Body of pancreas (tissue), 4 donors: ENCODE measurements at regions not wholly inside any gene's neighbourhood (a gene's known extent, or its start where the extent isn't known, plus 50 kb on each side); places are given as distances from the start of the nearest gene placed in this dataset.
"Not testable (repeated sequence)": the region's sequence is repeated elsewhere in the genome, so short reads cannot be mapped to it uniquely, and the experiment has no call there.

Source experiments
- ATAC-seq: fragments of 150-250 bp; one replicate; pipeline ENCODE4 v1.9.1; 2016
- DNase-seq, 4 donors: peaks; one replicate each; pipeline ENCODE4 v3.0.0-alpha.2; 2019
- H3K27ac ChIP-seq, 4 donors: fragments of 200-600 bp; sonication (generic); 1 replicate in 3 of 4; 2 replicates in 1 of 4; pipeline versions ENCODE4 v1.5.1 to v1.6.1; 2016 to 2019; ENCODE audit warnings: mild to moderate bottlenecking in 1 of 4, mixed read lengths in 1 of 4, moderate library complexity in 1 of 4
- H3K27me3 ChIP-seq, 2 donors: fragments of 200-600 bp; sonication (generic); one replicate each; pipeline ENCODE4 v1.6.0; 2016; ENCODE audit warnings: mild to moderate bottlenecking in 1 of 2
- H3K36me3 ChIP-seq, 2 donors: fragments of 200-600 bp; sonication (generic); replicated peaks in 1 of 2; 2 replicates each; pipeline ENCODE4 v1.5.1; 2016; ENCODE audit warnings: low read depth in 2 of 2; ENCODE audit not compliant: insufficient read depth in 1 of 2
- H3K4me1 ChIP-seq: fragments of 200-600 bp; sonication (generic); one replicate; pipeline ENCODE4 v1.6.0; 2016
- H3K4me3 ChIP-seq, 2 donors: fragments of 200-600 bp; sonication (generic); 1 replicate in 1 of 2; 2 replicates in 1 of 2; pipeline ENCODE4 v1.5.1; 2016 to 2019
- H3K9me3 ChIP-seq, 3 donors: fragments of 200-600 bp; sonication (generic); 1 replicate in 2 of 3; 2 replicates in 1 of 3; pipeline ENCODE4 v1.5.1; 2016
- CTCF ChIP-seq, 7 experiments: fragments of 450-650 bp in 4 of 7; fragments of 200-600 bp in 3 of 7; sonication (generic) in 3 of 7; IDR thresholded peaks; one replicate each; pipeline ENCODE4 v1.5.1; 2016 to 2019; ENCODE audit warnings: antibody characterized with exemption in 7 of 7
- POLR2A ChIP-seq, 3 donors: fragments of 450-650 bp; IDR thresholded peaks; one replicate each; pipeline ENCODE4 v1.6.1; 2016; ENCODE audit warnings: antibody characterized with exemption in 3 of 3, mild to moderate bottlenecking in 2 of 3
- WGBS, 2 donors: methylation state at CpG; one replicate each; pipeline ENCODE4 v1.1.5; 2017; 5-methylcytosine and 5-hydroxymethylcytosine counted together
- intact Hi-C: fragments of 100-400 bp; cut with DNase I; formaldehyde crosslinking; loops from one replicate; pipeline ENCODE4 v1.15.1; 2023

GRCh38 chr5:91491229-91491628 is 108.1 kb upstream of the ARRDC3 start:
- DNase-seq: no peak
- WGBS, 2 donors: 65 to 74% methylated on average over 2 of the region's 2 CpGs
- Histone ChIP-seq H3K36me3 (no peaks in the 10 kb centered on the region), H3K27me3 (no peaks in the 10 kb centered on the region), H3K27ac (no peak overlapping the region), H3K4me3 (no peak overlapping the region), H3K9me3 (no peaks in the 10 kb centered on the region), H3K4me1 (no peaks in the 10 kb centered on the region)
- ATAC-seq: no peak
- no peak for TF ChIP-seq CTCF (IDR thresholded peaks at IDR 0.05)
- no peak for TF ChIP-seq POLR2A (IDR thresholded peaks at IDR 0.05)
- intact Hi-C loops: no loop called here

GRCh38 chr5:91490316-91490715 is 107.2 kb upstream of the ARRDC3 start:
- intact Hi-C loops: no loop called here
- no peak for ATAC-seq
- Histone ChIP-seq H3K9me3 (no peaks in the 10 kb centered on the region), H3K4me1 (no peaks in the 10 kb centered on the region), H3K27me3 (no peaks in the 10 kb centered on the region), H3K36me3 (no peaks in the 10 kb centered on the region), H3K4me3 (no peak overlapping the region), H3K27ac (no peak overlapping the region)
- WGBS, 2 donors: 76 to 80% methylated on average over 3 of the region's 3 CpGs
- no peak for DNase-seq
- TF ChIP-seq POLR2A (IDR thresholded peaks at IDR 0.05): no peak
- no peak for TF ChIP-seq CTCF (IDR thresholded peaks at IDR 0.05)

GRCh38 chr5:91487420-91487819 is 104.3 kb upstream of the ARRDC3 start:
- no peak overlapping the region for H3K27ac ChIP-seq
- H3K4me3 ChIP-seq: no peak overlapping the region
- no peak for TF ChIP-seq CTCF (IDR thresholded peaks at IDR 0.05)
- TF ChIP-seq POLR2A (IDR thresholded peaks at IDR 0.05): no peak
- DNase-seq (no peak), ATAC-seq (no peak)
- H3K27me3 ChIP-seq: no peaks in the 10 kb centered on the region
- intact Hi-C loops: no loop called here
- H3K36me3 ChIP-seq: no peaks in the 10 kb centered on the region
- no peaks in the 10 kb centered on the region for H3K4me1 ChIP-seq
- WGBS, 2 donors: 39 to 53% methylated on average over 2 of the region's 2 CpGs
- no peaks in the 10 kb centered on the region for H3K9me3 ChIP-seq

- Histone ChIP-seq H3K27me3 (no peaks in the 10 kb centered on the region), H3K9me3 (no peaks in the 10 kb centered on the region), H3K4me1 (no peaks in the 10 kb centered on the region), H3K27ac (no peak overlapping the region), H3K36me3 (no peaks in the 10 kb centered on the region), H3K4me3 (no peak overlapping the region)
- intact Hi-C loops: no loop called here
- TF ChIP-seq POLR2A (IDR thresholded peaks at IDR 0.05): no peak
- no peak for TF ChIP-seq CTCF (IDR thresholded peaks at IDR 0.05)
- ATAC-seq (no peak), DNase-seq (no peak)
- 35 to 46% methylated on average over 2 of the region's 2 CpGs for WGBS, 2 donors
Measured at GRCh38 chr5:91486638-91487037, 103.5 kb upstream of the ARRDC3 start.

- DNase-seq (no peak), ATAC-seq (no peak)
- H3K9me3 ChIP-seq: no peaks in the 10 kb centered on the region
- H3K4me1 ChIP-seq: no peaks in the 10 kb centered on the region
- no peaks in the 10 kb centered on the region for H3K36me3 ChIP-seq
- TF ChIP-seq POLR2A (IDR thresholded peaks at IDR 0.05) (no peak), CTCF (IDR thresholded peaks at IDR 0.05) (no peak)
- H3K27ac ChIP-seq: no peak overlapping the region
- H3K27me3 ChIP-seq: no peaks in the 10 kb centered on the region
- H3K4me3 ChIP-seq: no peak overlapping the region
- intact Hi-C loops: no loop called here
Measured at GRCh38 chr5:91484662-91485061, 101.5 kb upstream of the ARRDC3 start.

GRCh38 chr5:91479376-91479775 is 96.3 kb upstream of the ARRDC3 start:
- H3K27ac ChIP-seq, H3K9me3 ChIP-seq, H3K4me3 ChIP-seq, intact Hi-C loops, DNase-seq, H3K4me1 ChIP-seq, H3K36me3 ChIP-seq, ATAC-seq, H3K27me3 ChIP-seq: not testable (repeated sequence)
- 51 to 73% methylated on average over 2 of the region's 2 CpGs for WGBS, 2 donors
